A549 (cell line): ENCODE measurements at regions not wholly inside any gene's neighbourhood (a gene's known extent, or its start where the extent isn't known, plus 50 kb on each side); places are given as distances from the start of the nearest gene placed in this dataset.

Source experiments
- ATAC-seq, 2 experiments: fragments of 200-7000 bp in 1 of 2; fragments of >200 bp in 1 of 2; cut with Nextera tagmentation in 1 of 2; cut with Tn5 transposase in 1 of 2; 3 replicates each; pipeline versions ENCODE4 v1.8.0 to v1.9.1; 2018 to 2020; ENCODE audit warnings: mild to moderate bottlenecking in 1 of 2, moderate library complexity in 1 of 2
- CTCF ChIA-PET: fragments of 300-600 bp; sonication (Branson Sonifier 250); formaldehyde crosslinking; extraction: SDS; loops from one replicate; lab custom pipeline; 2021; ENCODE audit warnings: antibody characterized with exemption, inconsistent platforms; lab: Yijun Ruan, JAX
- POLR2A ChIA-PET: fragments of 350-600 bp; formaldehyde crosslinking; extraction: SDS; loops from one replicate; lab custom pipeline; 2021; ENCODE audit warnings: antibody characterized with exemption, inconsistent platforms; lab: Yijun Ruan, JAX
- DNase-seq, 2 experiments: peaks; one replicate each; pipeline versions ENCODE4 v3.0.0 to v3.0.0-alpha.2; 2011 to 2016; ENCODE audit warnings: low read depth in 1 of 2, low spot score in 1 of 2
- FAIRE-seq: peaks from 2 replicates; lab custom pipeline; 2011; peaks lifted over from hg19 to GRCh38; lab: Jason Lieb, UNC
- H3K27ac ChIP-seq, 2 experiments: fragments of >200 bp; sonication (Bioruptor Twin); formaldehyde crosslinking; 3 replicates each; pipeline ENCODE4 v1.5.1; 2016 to 2017
- H3K4me1 ChIP-seq: fragments of >200 bp; sonication (Bioruptor Twin); formaldehyde crosslinking; 3 replicates; pipeline ENCODE4 v1.6.1; 2016
- H3K4me2 ChIP-seq: fragments of >200 bp; sonication (Bioruptor Twin); formaldehyde crosslinking; 3 replicates; pipeline ENCODE4 v1.6.1; 2016
- H3K4me3 ChIP-seq: fragments of >200 bp; sonication (Bioruptor Twin); formaldehyde crosslinking; 3 replicates; pipeline ENCODE4 v1.5.1; 2016
- H3K9me3 ChIP-seq: fragments of >200 bp; sonication (Bioruptor Twin); formaldehyde crosslinking; 3 replicates; pipeline ENCODE4 v1.6.1; 2016
- BCL3 ChIP-seq: fragments of >200 bp; sonication (Bioruptor Twin); formaldehyde crosslinking; IDR thresholded peaks from 3 replicates; pipeline ENCODE4 v1.6.1; 2016
- CBX2 ChIP-seq: fragments of 200-600 bp; sonication (generic); IDR thresholded peaks from 2 replicates; pipeline ENCODE4 v1.6.1; 2016; ENCODE audit warnings: low read depth, mild to moderate bottlenecking, borderline replicate concordance
- CBX8 ChIP-seq: fragments of 200-600 bp; sonication (generic); IDR thresholded peaks from 2 replicates; pipeline ENCODE4 v1.6.1; 2016
- CTCF ChIP-seq: fragments of >200 bp; sonication (Bioruptor Twin); formaldehyde crosslinking; IDR thresholded peaks from 3 replicates; pipeline ENCODE4 v1.5.1; 2016
- EHMT2 ChIP-seq: fragments of 200-600 bp; sonication (generic); IDR thresholded peaks from 2 replicates; pipeline ENCODE4 v1.6.1; 2016; ENCODE audit warnings: antibody characterized with exemption, low read depth, mild to moderate bottlenecking, moderate library complexity
- HDAC2 ChIP-seq: fragments of 200-600 bp; sonication (generic); IDR thresholded peaks from 2 replicates; pipeline ENCODE4 v1.6.1; 2016
- HES2 ChIP-seq: fragments of >200 bp; sonication (Bioruptor Twin); formaldehyde crosslinking; IDR thresholded peaks from 2 replicates; pipeline ENCODE4 v1.6.1; 2016
- HEYL ChIP-seq: fragments of 250-450 bp; sonication (Bioruptor Pico); IDR thresholded peaks from 2 replicates; pipeline ENCODE4 v1.8.0; 2021; ENCODE audit warnings: mild to moderate bottlenecking, moderate library complexity
- HMGXB4 ChIP-seq: fragments of 250-450 bp; sonication (Bioruptor Pico); IDR thresholded peaks from 2 replicates; pipeline ENCODE4 v1.5.0; 2021; ENCODE audit warnings: mild to moderate bottlenecking, moderate library complexity, borderline replicate concordance
- HOXA7 ChIP-seq: fragments of 250-450 bp; sonication (Bioruptor Pico); IDR thresholded peaks from 2 replicates; pipeline ENCODE4 v1.5.0; 2020; ENCODE audit warnings: mild to moderate bottlenecking, moderate library complexity
- HOXB5 ChIP-seq: fragments of 250-450 bp; sonication (Bioruptor Pico); IDR thresholded peaks from 2 replicates; pipeline ENCODE4 v1.5.0; 2020; ENCODE audit warnings: mild to moderate bottlenecking, moderate library complexity
- JUN ChIP-seq, 2 experiments: fragments of >200 bp; sonication (Bioruptor Twin); formaldehyde crosslinking; IDR thresholded peaks; 2 replicates in 1 of 2; 3 replicates in 1 of 2; pipeline ENCODE4 v1.6.1; 2016 to 2017
- MAZ ChIP-seq: fragments of 150-350 bp; IDR thresholded peaks from 2 replicates; pipeline ENCODE4 v1.6.1; 2014; ENCODE audit warnings: antibody characterized with exemption, low read depth, low read length, borderline replicate concordance
- NFE2L2 ChIP-seq: fragments of 150-350 bp; conservative IDR thresholded peaks from 2 replicates; pipeline ENCODE4 v1.6.1; 2014; ENCODE audit warnings: low read length
- NR3C1 ChIP-seq: fragments of >200 bp; sonication (Bioruptor Twin); formaldehyde crosslinking; IDR thresholded peaks from 3 replicates; pipeline ENCODE4 v1.6.1; 2017
- PBX3 ChIP-seq: IDR thresholded peaks from 2 replicates; pipeline ENCODE4 v1.6.1; 2012
- POLR2A ChIP-seq: IDR thresholded peaks from 2 replicates; pipeline ENCODE4 v1.6.1; 2012; ENCODE audit warnings: mild to moderate bottlenecking, low read length
- RARB ChIP-seq: fragments of 250-450 bp; sonication (Bioruptor Pico); IDR thresholded peaks from 2 replicates; pipeline ENCODE4 v1.8.0; 2021; ENCODE audit warnings: mild to moderate bottlenecking, moderate library complexity
- REST ChIP-seq: fragments of 200-600 bp; sonication (generic); IDR thresholded peaks from 2 replicates; pipeline ENCODE4 v1.6.1; 2016; ENCODE audit warnings: antibody characterized with exemption, mild to moderate bottlenecking, moderate library complexity
- RFX5 ChIP-seq: fragments of 450-650 bp; IDR thresholded peaks from 2 replicates; pipeline ENCODE4 v1.7.1; 2014; ENCODE audit warnings: antibody characterized with exemption, mild to moderate bottlenecking, moderate library complexity
- SREBF2 ChIP-seq: fragments of 450-650 bp; IDR thresholded peaks from 2 replicates; pipeline ENCODE4 v1.6.1; 2014; ENCODE audit warnings: mild to moderate bottlenecking, moderate library complexity
- TP53 ChIP-seq: fragments of 250-450 bp; sonication (Bioruptor Pico); IDR thresholded peaks from 2 replicates; pipeline ENCODE4 v1.5.0; 2021; ENCODE audit warnings: mild to moderate bottlenecking, moderate library complexity
- ZC3H11A ChIP-seq: fragments of 450-650 bp; IDR thresholded peaks from 2 replicates; pipeline ENCODE4 v1.6.1; 2014; ENCODE audit warnings: antibody characterized with exemption, mild to moderate bottlenecking
- ZSCAN20 ChIP-seq: fragments of 250-450 bp; sonication (Bioruptor Pico); IDR thresholded peaks from 2 replicates; pipeline ENCODE4 v1.8.0; 2022; ENCODE audit warnings: mild to moderate bottlenecking, moderate library complexity
- WGBS: methylation state at CpG from one replicate; pipeline ENCODE4 v1.1.6; 2017; ENCODE audit errors: missing lambda C conversion rate; 5-methylcytosine and 5-hydroxymethylcytosine counted together

- Histone ChIP-seq H3K27ac (no peak overlapping the region), H3K9me3 (no peaks in the 10 kb centered on the region), H3K4me1 (no peaks in the 10 kb centered on the region), H3K4me2 (no peak overlapping the region), H3K4me3 (no peak overlapping the region)
- FAIRE-seq (no peak), DNase-seq (no peak), ATAC-seq (no peak)
- 26% methylated on average over 4 of the region's 4 CpGs for WGBS
- TF ChIP-seq PBX3 (no peak), POLR2A (no peak), HES2 (no peak), EHMT2 (no peak), CBX2 (no peak), RARB (no peak), HMGXB4 (CRISPR knock-in tag) (no peak), SREBF2 (no peak), ZC3H11A (no peak)
- POLR2A ChIA-PET, result no interaction called here
- CTCF ChIA-PET, result interaction anchor here (1.3 kb wide), 1 partner anchor 33 kb away, joined by 3 read pairs; no protein-coding TSS in a partner anchor
Measured at GRCh38 chr1:104265163-104265562, 515.5 kb downstream of the AMY1C start.

- no peak overlapping the region for H3K27ac ChIP-seq
- WGBS, result 0% methylated on average over 1 of the region's 1 CpG
- TF ChIP-seq TP53 (CRISPR knock-in tag) (no peak), RFX5 (no peak), ZC3H11A (no peak), MAZ (no peak), NFE2L2 (no peak), HEYL (CRISPR knock-in tag) (no peak), HDAC2 (no peak), REST (no peak), HOXB5 (CRISPR knock-in tag) (no peak), ZSCAN20 (CRISPR knock-in tag) (no peak), HOXA7 (CRISPR knock-in tag) (no peak), HMGXB4 (CRISPR knock-in tag) (no peak), BCL3 (no peak), NR3C1 (no peak), CTCF (no peak), JUN (IDR thresholded peaks at IDR 0.05) (no peak), CBX8 (no peak)
- no peak for ATAC-seq
- no peaks in the 10 kb centered on the region for H3K4me1 ChIP-seq
- FAIRE-seq, result no peak
- no peak overlapping the region for H3K4me3 ChIP-seq
- CTCF ChIA-PET, result no interaction called here
- H3K4me2 ChIP-seq, result no peak overlapping the region
- no peaks in the 10 kb centered on the region for H3K9me3 ChIP-seq
- POLR2A ChIA-PET, result no interaction called here
- DNase-seq, result no peak
Measured at GRCh38 chr1:104266612-104267011, 516.9 kb downstream of the AMY1C start.
